ENCODE measurements at regions not wholly inside any gene's neighbourhood (a gene's known extent, or its start where the extent isn't known, plus 50 kb on each side); places are given as distances from the start of the nearest gene placed in this dataset.

DNA sequence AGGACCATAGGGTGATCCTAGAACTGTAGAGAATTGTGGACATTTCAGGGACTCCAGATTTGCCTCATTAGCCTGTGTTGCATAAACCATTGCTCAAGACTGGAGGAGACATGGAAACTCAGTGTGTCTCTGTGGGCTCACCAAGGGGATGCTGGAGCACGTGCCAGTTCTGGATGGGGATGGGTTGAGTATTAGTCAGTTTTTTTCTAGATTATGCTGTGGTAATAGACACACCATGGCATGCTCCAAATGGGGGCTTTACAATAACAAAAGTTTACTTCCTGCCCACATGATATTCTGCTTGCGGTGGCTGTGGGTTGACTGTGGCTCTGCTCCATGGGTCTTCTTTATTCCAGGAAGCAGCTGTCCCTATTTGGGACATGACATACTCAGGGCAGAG is 125.4 kb downstream of the FOXD2 start:
- Histone ChIP-seq H3K36me3 (ENCODE audit: insufficient read depth, low read length) (no peaks in the 10 kb centered on the region), H3K27me3 (ENCODE audit: insufficient read depth, low read length) (peaks cover 6% of the 10 kb centered on the region), H3K4me3 (ENCODE audit: low read length) (no peak overlapping the region), H2AFZ (ENCODE audit: low read depth, low read length) (no peak overlapping the region), H3K9me3 (ENCODE audit: low read length) (no peaks in the 10 kb centered on the region), H3K4me1 (ENCODE audit: insufficient read depth, low read length) (no peaks in the 10 kb centered on the region)

DNA sequence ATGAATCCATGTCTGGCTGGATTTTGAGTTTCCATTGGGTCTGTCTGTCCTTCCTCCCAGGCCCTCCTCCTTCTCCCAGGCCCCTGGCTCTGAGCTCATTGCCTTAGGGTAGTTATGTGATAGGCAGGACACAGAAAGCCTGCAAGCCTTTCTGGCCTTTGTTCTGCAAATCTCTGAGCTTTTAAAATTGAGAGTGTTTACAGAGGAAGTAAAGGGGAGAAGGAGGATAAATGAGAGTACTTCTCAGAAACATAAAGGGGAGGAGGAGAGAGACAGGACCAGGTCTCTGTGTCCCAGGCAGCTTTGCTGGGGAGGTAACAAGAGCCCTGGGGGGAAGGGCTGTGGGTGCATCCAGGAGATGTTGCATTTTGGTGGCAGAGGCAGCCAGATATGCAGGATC is 126.7 kb downstream of the FOXD2 start:
- no peak overlapping the region for H3K4me3 ChIP-seq (ENCODE audit: low read length)
- H3K36me3 ChIP-seq (ENCODE audit: insufficient read depth, low read length): no peaks in the 10 kb centered on the region
- no peaks in the 10 kb centered on the region for H3K4me1 ChIP-seq (ENCODE audit: insufficient read depth, low read length)
- peaks cover 10% of the 10 kb centered on the region for H3K27me3 ChIP-seq (ENCODE audit: insufficient read depth, low read length)
- H3K9me3 ChIP-seq (ENCODE audit: low read length): no peaks in the 10 kb centered on the region
- H2AFZ ChIP-seq (ENCODE audit: low read depth, low read length): no peak overlapping the region

- Histone ChIP-seq H3K4me3 (ENCODE audit: low read length) (no peak overlapping the region), H3K9me3 (ENCODE audit: low read length) (no peaks in the 10 kb centered on the region), H3K27me3 (ENCODE audit: insufficient read depth, low read length) (peaks cover 10% of the 10 kb centered on the region), H3K4me1 (ENCODE audit: insufficient read depth, low read length) (no peaks in the 10 kb centered on the region), H3K36me3 (ENCODE audit: insufficient read depth, low read length) (no peaks in the 10 kb centered on the region), H2AFZ (ENCODE audit: low read depth, low read length) (no peak overlapping the region)
Observed at GRCh38 chr1:47565092-47565491, 127.2 kb downstream of the FOXD2 start.

- Histone ChIP-seq H3K9me3 (ENCODE audit: low read length) (no peaks in the 10 kb centered on the region), H3K27me3 (ENCODE audit: insufficient read depth, low read length) (peaks cover 15% of the 10 kb centered on the region), H3K4me1 (ENCODE audit: insufficient read depth, low read length) (no peaks in the 10 kb centered on the region), H3K4me3 (ENCODE audit: low read length) (no peak overlapping the region), H3K36me3 (ENCODE audit: insufficient read depth, low read length) (no peaks in the 10 kb centered on the region), H2AFZ (ENCODE audit: low read depth, low read length) (no peak overlapping the region)
Observed at GRCh38 chr1:47565676-47566075, 127.8 kb downstream of the FOXD2 start.

- H2AFZ ChIP-seq (ENCODE audit: low read depth, low read length): no peak overlapping the region
- no peaks in the 10 kb centered on the region for H3K4me1 ChIP-seq (ENCODE audit: insufficient read depth, low read length)
- peaks cover 22% of the 10 kb centered on the region for H3K27me3 ChIP-seq (ENCODE audit: insufficient read depth, low read length)
- H3K4me3 ChIP-seq (ENCODE audit: low read length): no peak overlapping the region
- no peaks in the 10 kb centered on the region for H3K36me3 ChIP-seq (ENCODE audit: insufficient read depth, low read length)
- H3K9me3 ChIP-seq (ENCODE audit: low read length): no peaks in the 10 kb centered on the region
Observed at GRCh38 chr1:47568763-47569162, 130.9 kb downstream of the FOXD2 start.

- H2AFZ ChIP-seq (ENCODE audit: low read depth, low read length): no peak overlapping the region
Observed at GRCh38 chr1:47569261-47569660, 131.4 kb downstream of the FOXD2 start.

DNA sequence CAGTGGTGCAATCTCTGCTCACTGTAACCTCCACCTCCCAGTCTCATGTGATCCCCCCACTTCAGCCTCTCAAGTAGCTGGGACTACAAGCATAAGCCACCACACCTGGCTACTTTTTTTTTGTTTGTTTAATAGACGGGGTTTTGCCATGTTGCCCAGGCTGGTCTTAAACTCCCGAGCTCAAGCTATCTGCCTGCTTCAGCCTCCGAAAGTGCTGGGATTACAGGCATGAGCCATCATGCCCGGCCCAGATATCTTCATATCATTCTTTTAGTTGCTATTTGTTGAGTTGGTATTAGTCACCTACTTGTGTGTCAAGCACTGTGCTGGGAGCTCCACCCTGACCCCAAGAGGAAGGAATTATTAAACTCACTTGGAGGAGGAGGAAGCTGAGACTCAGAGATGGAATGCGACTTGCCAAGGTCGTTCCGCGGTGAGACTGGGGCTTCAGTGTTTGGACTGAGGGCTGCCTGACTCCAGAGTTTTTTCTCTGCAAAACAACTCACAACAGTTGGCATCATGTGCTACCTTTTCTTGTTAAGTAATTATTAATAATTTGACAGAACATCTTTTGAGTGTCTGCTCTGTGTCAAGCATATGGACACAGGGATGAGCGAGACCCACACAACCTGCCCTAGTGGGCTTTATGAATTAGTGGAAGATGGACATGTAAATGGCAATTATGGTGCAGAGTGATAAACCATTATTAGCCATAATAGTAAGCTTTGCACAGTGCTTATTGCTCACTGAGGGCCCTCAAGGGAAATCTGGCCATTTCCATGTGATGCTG is 132.0 kb downstream of the FOXD2 start:
- Histone ChIP-seq H2AFZ (ENCODE audit: low read depth, low read length) (no peak overlapping the region), H3K9me3 (ENCODE audit: low read length) (no peaks in the 10 kb centered on the region), H3K4me1 (ENCODE audit: insufficient read depth, low read length) (no peaks in the 10 kb centered on the region)

More at GRCh38 chr1:47569261-47569660, 131.4 kb downstream of the FOXD2 start:
- H3K27me3 ChIP-seq (ENCODE audit: insufficient read depth, low read length): peaks cover 22% of the 10 kb centered on the region
- no peaks in the 10 kb centered on the region for H3K9me3 ChIP-seq (ENCODE audit: low read length)
- no peak overlapping the region for H3K4me3 ChIP-seq (ENCODE audit: low read length)
- H3K4me1 ChIP-seq (ENCODE audit: insufficient read depth, low read length): no peaks in the 10 kb centered on the region
- no peaks in the 10 kb centered on the region for H3K36me3 ChIP-seq (ENCODE audit: insufficient read depth, low read length)

DNA sequence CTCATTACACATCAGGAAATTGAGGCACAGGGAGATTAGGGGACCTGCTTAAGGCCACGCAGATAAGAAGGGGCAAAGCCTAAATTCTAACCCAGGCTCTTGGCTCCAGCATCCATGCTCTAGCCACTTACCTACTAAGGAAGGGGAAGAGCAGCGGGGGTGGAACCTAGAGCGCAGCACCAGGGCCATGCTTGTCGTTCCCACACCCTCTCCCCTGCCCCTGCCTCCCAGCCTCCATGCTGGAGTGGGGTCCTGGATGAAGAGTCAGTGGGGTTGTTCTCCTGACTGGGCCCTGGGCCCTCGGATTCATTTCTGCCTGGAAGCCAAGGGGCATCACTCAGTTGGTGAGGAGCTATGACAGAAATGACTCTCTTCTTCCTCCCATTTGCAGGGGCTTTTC is 133.3 kb downstream of the FOXD2 start:
- no peaks in the 10 kb centered on the region for H3K4me1 ChIP-seq (ENCODE audit: insufficient read depth, low read length)
- H3K36me3 ChIP-seq (ENCODE audit: insufficient read depth, low read length): no peaks in the 10 kb centered on the region
- peaks cover 22% of the 10 kb centered on the region for H3K27me3 ChIP-seq (ENCODE audit: insufficient read depth, low read length)
- no peak overlapping the region for H2AFZ ChIP-seq (ENCODE audit: low read depth, low read length)
- H3K4me3 ChIP-seq (ENCODE audit: low read length): no peak overlapping the region
- H3K9me3 ChIP-seq (ENCODE audit: low read length): no peaks in the 10 kb centered on the region

More for the DNA sequence above, 132.0 kb downstream of the FOXD2 start:
- Histone ChIP-seq H3K4me3 (ENCODE audit: low read length) (no peak overlapping the region), H3K27me3 (ENCODE audit: insufficient read depth, low read length) (peaks cover 22% of the 10 kb centered on the region), H3K36me3 (ENCODE audit: insufficient read depth, low read length) (no peaks in the 10 kb centered on the region)

GRCh38 chr1:47571952-47572351 is 134.1 kb downstream of the FOXD2 start:
- no peaks in the 10 kb centered on the region for H3K9me3 ChIP-seq (ENCODE audit: low read length)
- H3K27me3 ChIP-seq (ENCODE audit: insufficient read depth, low read length): peaks cover 18% of the 10 kb centered on the region
- no peak overlapping the region for H2AFZ ChIP-seq (ENCODE audit: low read depth, low read length)
- no peaks in the 10 kb centered on the region for H3K36me3 ChIP-seq (ENCODE audit: insufficient read depth, low read length)
- no peak overlapping the region for H3K4me3 ChIP-seq (ENCODE audit: low read length)
- no peaks in the 10 kb centered on the region for H3K4me1 ChIP-seq (ENCODE audit: insufficient read depth, low read length)

DNA sequence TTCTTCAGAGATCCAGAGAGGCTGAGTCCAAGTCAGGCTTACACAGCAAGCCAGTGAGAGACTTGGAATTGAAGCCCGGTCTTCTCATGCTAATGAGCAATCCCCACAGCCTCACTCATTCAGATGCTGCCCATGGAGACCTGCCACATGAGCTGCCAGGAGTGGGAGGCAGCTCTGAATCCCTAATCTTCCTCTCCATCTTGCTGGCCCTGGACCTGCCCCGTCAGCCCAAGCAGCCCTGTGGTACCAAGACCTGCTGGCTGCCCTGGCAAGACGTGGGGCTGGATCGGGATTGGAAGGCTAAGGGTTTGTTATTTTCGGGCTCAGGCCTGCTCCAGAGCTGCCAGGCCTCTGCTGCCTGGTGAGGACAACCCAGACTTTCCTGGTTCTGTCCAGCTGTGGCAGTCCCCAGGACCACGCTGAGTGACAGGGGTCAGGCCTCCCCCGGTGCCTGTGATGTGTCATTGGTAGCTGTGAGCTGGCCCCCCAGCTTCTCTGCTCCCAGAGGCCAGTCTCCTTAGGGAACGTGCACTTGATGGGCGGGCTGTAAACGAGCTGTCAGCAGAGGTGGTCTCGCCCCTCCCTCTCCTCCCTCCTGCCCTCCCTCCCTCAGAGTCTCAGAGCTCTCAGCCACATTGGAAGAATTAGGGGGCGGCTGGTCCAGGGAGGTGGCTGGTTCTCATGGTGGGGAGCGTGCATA is 135.0 kb downstream of the FOXD2 start:
- Histone ChIP-seq H3K36me3 (ENCODE audit: insufficient read depth, low read length) (no peaks in the 10 kb centered on the region), H3K4me1 (ENCODE audit: insufficient read depth, low read length) (no peaks in the 10 kb centered on the region), H3K9me3 (ENCODE audit: low read length) (no peaks in the 10 kb centered on the region), H3K27me3 (ENCODE audit: insufficient read depth, low read length) (peaks cover 19% of the 10 kb centered on the region), H2AFZ (ENCODE audit: low read depth, low read length) (no peak overlapping the region), H3K4me3 (ENCODE audit: low read length) (no peak overlapping the region)

- Histone ChIP-seq H3K4me1 (ENCODE audit: insufficient read depth, low read length) (no peaks in the 10 kb centered on the region), H3K9me3 (ENCODE audit: low read length) (no peaks in the 10 kb centered on the region), H2AFZ (ENCODE audit: low read depth, low read length) (no peak overlapping the region), H3K4me3 (ENCODE audit: low read length) (no peak overlapping the region), H3K27me3 (ENCODE audit: insufficient read depth, low read length) (peaks cover 15% of the 10 kb centered on the region), H3K36me3 (ENCODE audit: insufficient read depth, low read length) (no peaks in the 10 kb centered on the region)
Observed at GRCh38 chr1:47574451-47575165, 136.8 kb downstream of the FOXD2 start.

DNA sequence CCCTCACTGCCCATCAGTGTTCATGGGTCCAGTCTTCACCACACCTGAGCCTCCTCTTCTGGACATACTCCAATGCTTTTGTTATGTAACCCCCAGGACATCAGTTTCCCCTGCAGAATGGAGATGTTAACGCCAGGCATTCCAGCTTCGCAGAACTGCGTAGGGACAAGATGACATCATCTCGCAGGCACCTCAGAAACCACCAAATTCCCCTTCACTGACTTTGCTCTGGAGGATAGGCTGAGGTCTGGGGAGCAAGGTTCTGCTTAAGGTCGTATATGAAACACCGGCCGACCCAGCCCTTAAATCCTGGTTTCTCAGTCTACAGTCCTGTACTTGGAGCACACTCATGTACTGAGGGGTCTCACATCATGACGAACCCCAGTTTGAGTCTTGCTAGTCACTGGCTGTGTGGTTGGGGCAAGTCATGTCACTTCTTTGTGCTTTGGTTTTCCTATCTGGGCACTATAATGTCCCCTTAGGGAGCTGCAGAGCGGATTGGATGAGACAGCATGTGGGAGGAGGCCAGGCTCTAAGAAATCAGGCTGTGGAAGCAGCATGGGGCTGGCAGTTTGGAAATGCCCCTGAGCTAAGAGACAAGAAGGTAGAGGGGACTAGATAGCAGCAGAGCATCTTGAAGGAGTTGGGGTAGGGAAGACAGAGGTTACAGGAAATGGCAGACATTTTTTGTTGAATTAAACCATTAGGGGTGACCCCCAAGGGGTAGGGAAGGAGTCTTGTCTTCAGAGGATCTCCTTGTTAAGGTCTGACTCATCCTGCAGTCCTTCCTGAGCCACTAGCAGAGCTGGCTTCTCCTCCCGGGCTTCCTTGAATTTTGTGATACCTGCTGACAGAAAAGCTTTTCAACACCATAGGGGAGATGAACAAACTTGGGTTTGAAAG is 138.3 kb downstream of the FOXD2 start:
- Histone ChIP-seq H3K27me3 (ENCODE audit: insufficient read depth, low read length) (peaks cover 13% of the 10 kb centered on the region), H3K36me3 (ENCODE audit: insufficient read depth, low read length) (no peaks in the 10 kb centered on the region), H3K9me3 (ENCODE audit: low read length) (no peaks in the 10 kb centered on the region), H3K4me3 (ENCODE audit: low read length) (no peak overlapping the region), H2AFZ (ENCODE audit: low read depth, low read length) (no peak overlapping the region), H3K4me1 (ENCODE audit: insufficient read depth, low read length) (no peaks in the 10 kb centered on the region)
